ENCODE measurements at regions not wholly inside any gene's neighbourhood (a gene's known extent, or its start where the extent isn't known, plus 50 kb on each side); places are given as distances from the start of the nearest gene placed in this dataset.

DNA sequence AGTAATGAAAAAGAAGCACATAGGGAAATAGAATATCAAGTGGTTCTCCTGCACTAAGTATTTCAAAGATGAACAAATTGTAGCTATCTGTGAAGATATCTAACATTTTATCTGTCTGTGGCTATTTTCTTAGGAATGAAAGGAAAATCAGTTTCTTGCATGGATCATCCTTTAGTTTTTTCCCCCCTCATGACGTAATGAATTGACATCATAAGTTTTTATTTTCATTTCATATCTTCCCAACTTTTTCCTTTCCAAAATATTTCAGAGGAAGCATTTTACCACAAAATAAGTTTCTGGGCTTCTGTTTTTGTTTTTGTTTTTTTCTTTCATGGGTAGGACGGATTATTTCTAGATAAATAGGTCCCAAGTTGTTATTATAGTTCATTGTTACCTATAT lies 996.6 kb downstream of the TMEM121 start:
- TF ChIP-seq, protein P1, sequence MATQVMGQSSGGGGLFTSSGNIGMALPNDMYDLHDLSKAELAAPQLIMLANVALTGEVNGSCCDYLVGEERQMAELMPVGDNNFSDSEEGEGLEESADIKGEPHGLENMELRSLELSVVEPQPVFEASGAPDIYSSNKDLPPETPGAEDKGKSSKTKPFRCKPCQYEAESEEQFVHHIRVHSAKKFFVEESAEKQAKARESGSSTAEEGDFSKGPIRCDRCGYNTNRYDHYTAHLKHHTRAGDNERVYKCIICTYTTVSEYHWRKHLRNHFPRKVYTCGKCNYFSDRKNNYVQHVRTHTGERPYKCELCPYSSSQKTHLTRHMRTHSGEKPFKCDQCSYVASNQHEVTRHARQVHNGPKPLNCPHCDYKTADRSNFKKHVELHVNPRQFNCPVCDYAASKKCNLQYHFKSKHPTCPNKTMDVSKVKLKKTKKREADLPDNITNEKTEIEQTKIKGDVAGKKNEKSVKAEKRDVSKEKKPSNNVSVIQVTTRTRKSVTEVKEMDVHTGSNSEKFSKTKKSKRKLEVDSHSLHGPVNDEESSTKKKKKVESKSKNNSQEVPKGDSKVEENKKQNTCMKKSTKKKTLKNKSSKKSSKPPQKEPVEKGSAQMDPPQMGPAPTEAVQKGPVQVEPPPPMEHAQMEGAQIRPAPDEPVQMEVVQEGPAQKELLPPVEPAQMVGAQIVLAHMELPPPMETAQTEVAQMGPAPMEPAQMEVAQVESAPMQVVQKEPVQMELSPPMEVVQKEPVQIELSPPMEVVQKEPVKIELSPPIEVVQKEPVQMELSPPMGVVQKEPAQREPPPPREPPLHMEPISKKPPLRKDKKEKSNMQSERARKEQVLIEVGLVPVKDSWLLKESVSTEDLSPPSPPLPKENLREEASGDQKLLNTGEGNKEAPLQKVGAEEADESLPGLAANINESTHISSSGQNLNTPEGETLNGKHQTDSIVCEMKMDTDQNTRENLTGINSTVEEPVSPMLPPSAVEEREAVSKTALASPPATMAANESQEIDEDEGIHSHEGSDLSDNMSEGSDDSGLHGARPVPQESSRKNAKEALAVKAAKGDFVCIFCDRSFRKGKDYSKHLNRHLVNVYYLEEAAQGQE (IDR thresholded peaks at IDR 0.05; ENCODE audit: low read depth): no peak
- TF ChIP-seq, protein P2, sequence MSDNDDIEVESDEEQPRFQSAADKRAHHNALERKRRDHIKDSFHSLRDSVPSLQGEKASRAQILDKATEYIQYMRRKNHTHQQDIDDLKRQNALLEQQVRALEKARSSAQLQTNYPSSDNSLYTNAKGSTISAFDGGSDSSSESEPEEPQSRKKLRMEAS (IDR thresholded peaks at IDR 0.05): no peak
- no peak for TF ChIP-seq NFIC (IDR thresholded peaks at IDR 0.05)
- TF ChIP-seq RAD21 (IDR thresholded peaks at IDR 0.05; ENCODE audit: low read depth): no peak
- TF ChIP-seq EP300 (IDR thresholded peaks at IDR 0.05; ENCODE audit: borderline replicate concordance): no peak
- no peak for TF ChIP-seq TAF1 (IDR thresholded peaks at IDR 0.05; ENCODE audit: low read depth)
